Glomerular endothelial cell (primary cell): ENCODE measurements at regions not wholly inside any gene's neighbourhood (a gene's known extent, or its start where the extent isn't known, plus 50 kb on each side); places are given as distances from the start of the nearest gene placed in this dataset.

Experiments
- DNase-seq: peaks from one replicate; pipeline ENCODE4 v3.0.0-alpha.2; 2011; ENCODE audit warnings: low read depth, low spot score; ENCODE audit errors: extremely low read depth

DNA sequence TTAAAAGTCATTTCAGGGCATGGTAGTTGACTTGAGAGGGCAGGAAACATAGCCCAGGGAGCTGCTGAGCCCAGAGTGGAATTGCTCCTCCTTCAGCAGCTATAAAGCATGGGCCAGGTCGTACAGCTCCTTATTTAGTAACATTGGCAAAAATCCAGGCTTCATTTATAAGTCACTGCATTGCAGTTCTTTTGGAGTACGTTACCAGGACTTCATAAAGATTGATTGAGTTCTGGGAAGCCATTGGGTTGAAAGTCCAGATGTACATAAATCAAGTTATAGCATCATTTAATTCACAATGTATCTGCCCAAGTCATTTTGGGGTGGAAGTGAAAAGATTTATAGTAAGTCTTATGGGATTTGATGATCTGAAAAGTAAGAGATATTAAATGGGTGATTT, 53.0 kb upstream of the ANKEF1 start:
- no peak for DNase-seq

GRCh38 chr20:9978397-9979004, 56.3 kb upstream of the ANKEF1 start:
- DNase-seq, result peak; percentile 75

GRCh38 chr20:9977629-9978028, 57.2 kb upstream of the ANKEF1 start:
- no peak for DNase-seq

DNA sequence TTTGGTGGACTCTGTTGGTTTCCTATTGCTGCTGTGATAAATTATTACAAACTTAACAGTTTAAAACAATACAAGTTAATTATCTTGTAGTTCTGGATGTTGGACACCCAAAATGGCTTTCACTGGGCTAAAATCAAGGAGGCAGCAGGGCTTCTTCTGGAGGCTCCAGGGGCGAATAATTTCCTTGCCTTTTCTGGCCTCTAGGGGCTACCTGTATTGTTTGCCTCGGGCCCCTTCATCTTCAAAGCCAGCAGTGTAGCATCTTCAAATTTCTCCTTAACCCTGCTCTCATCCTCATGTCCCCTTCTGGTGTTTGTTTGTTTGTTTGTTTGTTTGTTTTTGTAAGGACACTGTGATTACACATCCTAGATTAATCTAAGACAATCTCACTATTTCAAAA, 60.5 kb upstream of the ANKEF1 start:
- DNase-seq, result no peak

GRCh38 chr20:9971746-9972145, 63.0 kb upstream of the ANKEF1 start:
- DNase-seq, result no peak

GRCh38 chr20:9969626-9970025, 65.2 kb upstream of the ANKEF1 start:
- no peak for DNase-seq

DNA sequence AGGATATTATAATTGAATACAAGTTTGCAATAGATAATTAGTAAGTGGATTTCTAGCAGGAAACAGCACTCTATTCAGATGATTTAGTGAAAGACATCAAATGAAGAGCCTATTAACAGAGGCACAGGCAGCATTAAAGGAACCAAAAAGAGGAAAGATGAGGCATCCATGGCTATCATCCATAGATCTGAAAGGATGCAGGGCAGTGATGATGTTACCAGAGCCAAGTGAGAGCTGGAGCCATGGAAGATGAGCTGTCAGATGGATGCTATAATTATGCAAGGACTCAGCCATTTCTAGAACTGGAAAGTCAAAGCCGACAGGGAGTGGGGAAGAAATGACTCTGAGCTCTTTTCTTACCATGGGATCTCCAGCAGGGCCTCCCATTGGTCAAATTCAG, 66.8 kb upstream of the ANKEF1 start:
- no peak for DNase-seq

DNA sequence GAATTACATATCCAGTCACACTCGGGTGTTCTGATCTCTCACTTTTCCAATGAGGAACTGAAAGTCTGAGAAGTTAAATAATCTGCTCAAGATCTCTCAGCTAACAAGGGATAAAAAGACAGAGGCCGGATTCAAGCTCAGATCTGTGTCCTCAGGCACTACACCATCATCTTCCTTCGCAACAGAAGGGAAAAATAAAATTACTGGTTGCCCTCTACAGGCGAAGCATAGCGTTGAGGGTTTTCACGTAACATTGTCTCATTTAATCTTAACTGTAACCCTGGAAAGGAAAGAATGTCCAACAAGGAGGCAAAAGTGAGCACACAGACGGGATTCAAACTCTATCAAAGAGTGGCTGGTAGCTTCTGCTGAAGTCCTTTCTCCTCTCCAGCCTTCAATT, 67.8 kb upstream of the ANKEF1 start:
- no peak for DNase-seq

GRCh38 chr20:9963029-9963428, 71.8 kb upstream of the ANKEF1 start:
- no peak for DNase-seq

DNA sequence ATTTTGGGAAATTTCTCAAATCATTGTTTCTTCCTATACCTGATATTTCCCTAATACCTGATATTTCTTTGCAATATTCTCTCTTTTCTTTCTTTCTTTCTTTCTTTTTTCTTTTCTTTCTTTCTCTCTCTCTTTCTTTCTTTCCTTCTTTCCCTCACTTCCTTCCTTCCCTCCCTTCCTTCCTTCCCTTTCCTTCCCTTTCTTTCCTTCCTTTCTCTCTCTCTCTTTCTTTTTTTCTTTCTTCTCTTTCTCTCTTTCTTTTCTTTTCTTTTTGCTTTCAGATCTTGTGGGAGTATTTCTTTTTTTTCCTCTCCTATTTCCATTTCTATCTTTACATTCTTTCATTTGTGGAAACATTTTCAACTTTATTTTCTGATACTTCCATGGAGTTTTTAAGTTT, 76.1 kb upstream of the ANKEF1 start:
- no peak for DNase-seq

GRCh38 chr20:9955646-9956045, 79.1 kb upstream of the ANKEF1 start:
- no peak for DNase-seq

- DNase-seq, result no peak
These were observed 85.2 kb upstream of the ANKEF1 start for GRCh38 chr20:9949563-9949962.

DNA sequence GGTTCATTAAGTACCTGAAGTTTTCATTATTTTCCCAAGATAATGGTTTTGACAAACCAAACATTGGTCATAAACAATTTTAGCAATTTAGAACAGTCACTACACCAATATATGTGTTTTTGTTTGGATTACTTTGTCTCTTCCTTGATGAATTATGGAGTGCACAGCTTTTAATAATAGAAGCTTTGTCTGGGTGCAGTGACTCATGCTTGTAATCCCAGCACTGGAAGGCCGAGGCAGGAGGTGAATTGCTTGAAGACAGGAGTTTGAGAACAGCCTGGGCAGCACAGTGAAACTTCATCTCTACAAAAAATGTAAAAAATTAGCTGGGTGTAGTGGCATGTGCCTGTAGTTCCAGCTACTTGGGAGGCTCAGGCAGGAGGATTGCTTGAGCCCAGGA, 89.4 kb upstream of the ANKEF1 start:
- no peak for DNase-seq

DNA sequence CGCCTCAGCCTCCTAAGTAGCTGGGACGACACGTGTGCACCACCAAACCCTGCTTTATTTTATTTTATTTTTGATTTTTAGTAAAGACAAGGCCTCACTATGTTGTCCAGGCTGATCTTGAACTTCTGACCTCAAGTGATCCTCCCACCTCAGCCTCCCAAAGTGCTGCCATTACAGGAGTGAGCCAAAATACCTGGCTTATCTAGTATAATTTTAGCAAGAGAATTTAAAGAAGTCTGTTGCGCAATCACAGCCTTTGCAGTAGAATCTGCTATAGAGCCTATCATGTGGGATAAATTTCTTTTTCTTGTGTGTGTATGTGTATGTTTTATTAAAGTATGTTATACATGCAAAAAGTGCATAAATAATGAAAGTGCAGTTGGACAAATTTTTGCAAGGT, 92.1 kb upstream of the ANKEF1 start:
- DNase-seq, result no peak

DNA sequence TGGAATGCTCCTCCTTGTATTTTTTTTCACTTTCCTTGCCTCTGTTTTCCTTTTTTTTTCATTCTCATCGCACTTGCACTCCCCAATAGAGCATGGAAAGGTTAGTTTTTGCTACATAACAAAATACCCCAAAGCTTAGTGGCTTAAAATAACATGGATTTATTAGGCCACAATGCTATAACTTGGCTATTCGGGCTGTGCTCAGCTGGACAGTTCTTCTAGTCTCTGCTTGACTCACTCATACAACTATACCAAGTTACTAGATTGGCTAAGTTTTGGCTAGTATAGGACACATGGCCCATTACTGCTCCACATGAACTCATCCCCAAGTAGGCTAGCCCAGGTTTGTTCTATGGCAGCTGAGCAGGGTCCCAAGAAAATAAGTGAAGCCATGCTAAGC, 94.5 kb upstream of the ANKEF1 start:
- no peak for DNase-seq

DNA sequence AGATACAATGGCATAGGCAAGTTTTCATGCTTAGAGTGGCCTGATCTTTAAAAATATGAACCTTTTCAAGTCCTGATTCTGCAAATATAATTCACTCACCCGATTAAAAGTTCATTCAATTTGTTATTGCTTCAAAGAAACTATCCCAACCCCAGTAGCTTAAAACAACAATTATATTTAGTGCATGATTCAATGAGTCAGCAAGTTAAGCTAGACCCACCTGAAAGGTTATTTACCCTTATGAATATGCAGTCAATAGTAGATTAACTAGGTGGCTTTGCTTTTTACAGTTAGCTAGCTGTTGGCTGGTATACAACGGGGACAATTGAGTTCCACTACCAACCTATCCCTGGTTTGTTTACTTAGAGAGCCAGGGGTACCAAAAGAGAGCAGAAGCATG, 95.6 kb upstream of the ANKEF1 start:
- no peak for DNase-seq

DNA sequence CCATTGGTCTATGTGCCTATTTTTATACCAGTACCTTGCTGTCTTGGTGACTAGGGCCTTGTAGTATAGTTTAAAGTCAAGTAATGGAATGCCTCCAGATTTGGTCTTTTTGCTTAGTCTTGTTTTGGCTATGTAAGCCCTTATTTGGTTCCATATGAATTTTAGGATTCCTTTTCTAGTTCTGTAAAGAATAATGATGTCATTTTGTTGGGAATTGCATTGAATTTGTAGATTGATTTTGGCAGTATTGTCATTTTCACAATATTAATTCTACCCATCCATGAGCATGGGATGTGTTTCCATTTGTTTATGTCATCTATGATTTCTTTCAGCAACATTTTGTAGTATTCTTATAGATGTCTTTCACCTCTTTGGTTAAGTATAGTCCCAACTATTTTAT, 96.4 kb upstream of the PAK5 start:
- DNase-seq, result no peak

- no peak for DNase-seq
These were observed 91.3 kb upstream of the PAK5 start for GRCh38 chr20:9930142-9930541.

GRCh38 chr20:9928955-9929354, 90.1 kb upstream of the PAK5 start:
- DNase-seq, result no peak

GRCh38 chr20:9928281-9928737, 89.4 kb upstream of the PAK5 start:
- no peak for DNase-seq

DNA sequence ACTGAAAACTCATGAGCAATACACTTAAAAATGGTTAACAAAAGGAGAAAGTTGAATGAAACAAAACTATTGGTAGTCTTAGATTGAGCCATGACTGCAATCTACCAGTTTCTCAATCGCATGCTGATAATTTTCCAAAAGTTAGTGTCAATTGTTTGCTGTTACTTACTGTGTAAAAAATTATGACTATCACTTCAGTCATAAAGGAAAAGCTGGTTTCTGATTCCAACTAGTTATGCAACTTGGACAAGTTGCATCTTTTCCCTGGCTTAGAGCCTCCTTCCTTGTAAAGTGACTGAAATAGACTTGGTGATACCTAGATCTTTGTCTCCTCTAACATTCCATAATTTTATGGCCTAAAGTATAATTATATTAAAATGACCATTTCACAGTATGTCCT, 88.3 kb upstream of the PAK5 start:
- no peak for DNase-seq

DNA sequence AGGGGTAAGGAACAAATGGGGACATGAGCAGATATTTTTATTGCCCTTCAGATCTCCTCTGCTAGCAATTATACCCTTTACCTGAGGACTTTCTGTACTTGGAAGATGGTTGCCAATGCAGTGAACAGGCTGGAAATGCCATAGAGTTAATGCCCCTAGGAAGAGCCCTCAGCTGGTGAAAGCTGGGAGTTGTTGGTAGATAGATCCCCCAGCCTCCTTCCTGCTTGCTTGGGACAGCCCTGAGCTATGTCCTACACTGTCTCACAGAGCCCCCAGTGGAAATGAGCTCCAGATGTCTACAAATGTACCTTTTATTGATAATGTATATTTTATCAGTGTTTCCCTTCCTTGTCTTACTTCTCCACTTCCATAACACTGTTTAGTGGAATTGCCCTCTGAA, 87.6 kb upstream of the PAK5 start:
- DNase-seq, result no peak

DNA sequence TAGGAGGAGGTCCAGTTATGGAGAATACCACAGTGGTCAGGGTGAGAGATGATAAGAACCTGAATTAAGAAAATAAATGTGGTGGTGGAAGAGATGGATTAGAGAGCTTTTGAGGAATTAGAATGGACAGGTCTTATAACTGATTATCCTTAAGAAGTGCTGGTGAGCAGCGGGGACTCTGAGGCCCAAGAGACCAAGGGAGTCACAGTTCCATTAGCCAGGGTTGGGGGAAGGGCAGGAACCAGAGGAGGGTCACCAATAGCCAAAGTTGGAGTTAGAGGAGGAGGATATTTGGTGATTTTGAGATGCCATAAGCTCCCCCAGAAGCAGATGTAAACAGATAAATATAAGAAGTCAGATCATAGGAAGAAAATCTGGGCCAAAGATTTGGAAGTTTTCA, 87.1 kb upstream of the PAK5 start:
- DNase-seq, result no peak
